HCT116 (cell line): ENCODE measurements at regions not wholly inside any gene's neighbourhood (a gene's known extent, or its start where the extent isn't known, plus 50 kb on each side); places are given as distances from the start of the nearest gene placed in this dataset.

Experiments used
- ATAC-seq: fragments of 200-7000 bp; cut with Tn5 transposase; 2 replicates; pipeline ENCODE4 v1.9.1; 2020; ENCODE audit warnings: mild to moderate bottlenecking, moderate library complexity
- BruUV-seq: library from RNA; stranded (reverse); fragments of 400-500 nt; replicated peaks from 2 replicates; lab custom pipeline; 2021; lab: Mats Ljungman, UMichigan
- CTCF ChIA-PET: fragments of 300-600 bp; sonication (Branson Sonifier 250); formaldehyde crosslinking; loops from one replicate; lab custom pipeline; 2021; ENCODE audit warnings: antibody characterized with exemption; lab: Charles Lee
- POLR2A ChIA-PET: fragments of 300-600, 350-600 bp; sonication (Branson Sonifier 250); formaldehyde crosslinking; loops from one replicate; lab custom pipeline; 2021; ENCODE audit warnings: antibody characterized with exemption; lab: Charles Lee
- RAD21 ChIA-PET, 2 experiments: fragments of 300-600 bp; sonication (Branson Sonifier 250); formaldehyde crosslinking; loops; one replicate each; lab custom pipeline; 2023; ENCODE audit warnings: low total read pairs in 2 of 2; ENCODE audit not compliant: uncharacterized antibody in 2 of 2, unreplicated experiment in 2 of 2, low non-redundant PET in 1 of 2; lab: Charles Lee
- DNase-seq: peaks from one replicate; pipeline ENCODE4 v3.0.0-alpha.2; 2010; ENCODE audit warnings: low read depth, low spot score
- H2AFZ ChIP-seq: fragments of 200-600 bp; shearing (Covaris generic), sonication (generic); 2 replicates; pipeline ENCODE4 v1.6.1; 2017; ENCODE audit warnings: low read depth, mixed run types, mixed read lengths, antibody characterized with exemption, low read length; ENCODE audit not compliant: poor library complexity, severe bottlenecking
- H3K27ac ChIP-seq: 2 replicates; pipeline ENCODE4 v1.5.1; 2012; ENCODE audit warnings: low read depth, low read length
- H3K27me3 ChIP-seq: fragments of 200-600 bp; sonication (generic); 2 replicates; pipeline ENCODE4 v1.6.1; 2016; ENCODE audit warnings: mixed run types, low read length, mixed read lengths; ENCODE audit not compliant: insufficient read depth
- H3K36me3 ChIP-seq, 2 experiments: fragments of 200-500 bp in 1 of 2; fragments of 200-600 bp in 1 of 2; sonication (Bioruptor generic) in 1 of 2; sonication (generic) in 1 of 2; 2 replicates each; pipeline versions ENCODE4 v1.5.1 to v1.6.1; 2014 to 2016; ENCODE audit warnings: low read length in 2 of 2, inconsistent platforms in 1 of 2, mixed read lengths in 1 of 2, mixed run types in 1 of 2; ENCODE audit not compliant: insufficient read depth in 2 of 2, control insufficient read depth in 1 of 2
- H3K4me1 ChIP-seq, 2 experiments: fragments of 200-600 bp in 1 of 2; sonication (generic) in 1 of 2; 2 replicates each; pipeline versions ENCODE4 v1.5.1 to v1.6.1; 2012 to 2017; ENCODE audit warnings: low read length in 2 of 2, inconsistent platforms in 1 of 2, mild to moderate bottlenecking in 1 of 2, mixed read lengths in 1 of 2, mixed run types in 1 of 2, moderate library complexity in 1 of 2; ENCODE audit not compliant: insufficient read depth in 2 of 2, control insufficient read depth in 1 of 2
- H3K4me2 ChIP-seq: fragments of 200-600 bp; sonication (generic); 2 replicates; pipeline ENCODE4 v1.6.1; 2017; ENCODE audit warnings: mixed run types, low read length, mixed read lengths
- H3K4me3 ChIP-seq, 2 experiments: fragments of 200-600 bp in 1 of 2; sonication (generic) in 1 of 2; replicated peaks in 1 of 2; 2 replicates each; pipeline ENCODE4 v1.5.1; 2011 to 2016; ENCODE audit warnings: low read length in 2 of 2, control low read depth in 1 of 2, low read depth in 1 of 2, mild to moderate bottlenecking in 1 of 2, mixed read lengths in 1 of 2, mixed run types in 1 of 2
- H3K79me2 ChIP-seq: fragments of 200-600 bp; sonication (generic); 2 replicates; pipeline ENCODE4 v1.6.1; 2017; ENCODE audit warnings: mild to moderate bottlenecking, mixed run types, low read length, moderate library complexity, mixed read lengths; ENCODE audit not compliant: insufficient read depth
- H3K9ac ChIP-seq: fragments of 200-600 bp; sonication (generic); 2 replicates; pipeline ENCODE4 v1.6.1; 2016; ENCODE audit warnings: low read length, mixed read lengths
- H3K9me2 ChIP-seq: fragments of 200-600 bp; sonication (generic), shearing (Covaris generic); 2 replicates; pipeline ENCODE4 v1.6.1; 2017; ENCODE audit warnings: mixed run types, mild to moderate bottlenecking, moderate library complexity; ENCODE audit not compliant: insufficient read depth
- H3K9me3 ChIP-seq, 2 experiments: fragments of 200-500 bp in 1 of 2; fragments of 200-600 bp in 1 of 2; sonication (Bioruptor generic) in 1 of 2; sonication (generic) in 1 of 2; 2 replicates each; pipeline ENCODE4 v1.6.1; 2014 to 2017; ENCODE audit warnings: low read length in 2 of 2, mixed read lengths in 2 of 2, inconsistent platforms in 1 of 2, low read depth in 1 of 2, mild to moderate bottlenecking in 1 of 2, mixed run types in 1 of 2, moderate library complexity in 1 of 2; ENCODE audit not compliant: control insufficient read depth in 1 of 2, insufficient read depth in 1 of 2
- H4K20me1 ChIP-seq: fragments of 200-600 bp; sonication (generic), shearing (Covaris generic); 2 replicates; pipeline ENCODE4 v1.6.1; 2017; ENCODE audit warnings: mixed run types, mild to moderate bottlenecking, moderate library complexity; ENCODE audit not compliant: insufficient read depth
- CEBPB ChIP-seq: IDR thresholded peaks from 2 replicates; pipeline ENCODE4 v1.6.1; 2012; ENCODE audit warnings: low read depth
- CTCF ChIP-seq, 3 experiments: fragments of 200-600 bp in 1 of 3; sonication (generic) in 1 of 3; IDR thresholded peaks in 2 of 3; conservative IDR thresholded peaks in 1 of 3; 2 replicates each; pipeline ENCODE4 v1.5.1; 2012 to 2017; ENCODE audit warnings: low read depth in 2 of 3, low read length in 2 of 3, antibody characterized with exemption in 1 of 3, borderline replicate concordance in 1 of 3, control low read depth in 1 of 3, mild to moderate bottlenecking in 1 of 3, mixed read lengths in 1 of 3, mixed run types in 1 of 3, moderate library complexity in 1 of 3; ENCODE audit not compliant: insufficient read depth in 1 of 3
- EGR1 ChIP-seq: IDR thresholded peaks from 2 replicates; pipeline ENCODE4 v1.6.1; 2012; ENCODE audit warnings: low read depth
- ELF1 ChIP-seq: IDR thresholded peaks from 2 replicates; pipeline ENCODE4 v1.6.1; 2012; ENCODE audit warnings: low read depth, borderline replicate concordance
- EZH2phosphoT487 ChIP-seq: fragments of 200-600 bp; IDR thresholded peaks from 2 replicates; pipeline ENCODE4 v1.6.1; 2018; ENCODE audit warnings: antibody characterized with exemption, borderline replicate concordance
- MAX ChIP-seq: IDR thresholded peaks from 2 replicates; pipeline ENCODE4 v1.6.1; 2012
- POLR2AphosphoS5 ChIP-seq: IDR thresholded peaks from 2 replicates; pipeline ENCODE4 v1.6.1; 2011; ENCODE audit warnings: mild to moderate bottlenecking, low read depth, low read length, moderate library complexity
- SP1 ChIP-seq: IDR thresholded peaks from 2 replicates; pipeline ENCODE4 v1.6.1; 2012; ENCODE audit warnings: low read depth
- YY1 ChIP-seq: IDR thresholded peaks from 2 replicates; pipeline ENCODE4 v1.6.1; 2011; ENCODE audit warnings: low read length, low read depth, moderate library complexity, mild to moderate bottlenecking; ENCODE audit not compliant: insufficient replicate concordance; ENCODE audit errors: extremely low read depth
- ZFX ChIP-seq: fragments of 450-650 bp; IDR thresholded peaks from 2 replicates; pipeline ENCODE4 v1.6.1; 2017
- ZNF274 ChIP-seq: fragments of 200-500 bp; sonication (Bioruptor generic); IDR thresholded peaks from 2 replicates; pipeline ENCODE4 v1.6.1; 2014; ENCODE audit warnings: mild to moderate bottlenecking, low read depth, low read length, inconsistent platforms
- intact Hi-C: fragments of 100-400 bp; cut with micrococcal nuclease; formaldehyde crosslinking; loops from 2 replicates; pipeline ENCODE4 v1.10.0; 2022

DNA sequence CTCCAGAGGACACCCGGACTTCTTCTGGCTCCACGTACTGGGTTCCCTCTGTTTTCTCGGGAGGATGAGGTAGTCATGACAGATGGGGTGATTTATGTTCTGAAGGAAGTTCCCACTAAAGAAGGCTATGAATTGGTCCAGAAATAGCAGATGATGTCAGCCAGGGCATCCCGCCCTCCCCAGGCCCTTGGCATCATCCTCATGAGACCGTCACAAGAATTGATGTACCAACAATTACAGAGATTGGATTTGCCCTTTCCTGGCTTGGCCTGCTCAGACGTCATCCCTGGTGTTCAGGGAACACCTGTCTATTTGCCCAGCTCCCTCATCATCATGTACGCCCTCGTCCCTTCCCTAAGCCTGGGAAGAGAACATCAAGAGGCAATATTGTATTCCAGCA, 102.8 kb upstream of the CCL1 start:
- Histone ChIP-seq H3K9me2 (no peaks in the 10 kb centered on the region), H3K4me1 (no peaks in the 10 kb centered on the region)
- TF ChIP-seq ELF1 (no peak), EGR1 (no peak), MAX (no peak), ZFX (no peak), CTCF (IDR thresholded peaks at IDR 0.05 in 2 of 3, conservative IDR thresholded peaks at IDR 0.05 in 1 of 3; ENCODE audit: borderline replicate concordance in 1 of 3, insufficient read depth in 1 of 3, low read depth in 2 of 3, low read length in 2 of 3) (no peak), CEBPB (no peak), EZH2phosphoT487 (no peak), POLR2AphosphoS5 (no peak), SP1 (no peak), ZNF274 (no peak), YY1 (no peak)
- TF ChIP-seq, all 23 proteins: peak for 0
- H2AFZ ChIP-seq = no peak overlapping the region
- H3K9ac ChIP-seq = no peak overlapping the region
- no peak overlapping the region for H3K4me3 ChIP-seq
- POLR2A ChIA-PET = no interaction called here
- H4K20me1 ChIP-seq = no peaks in the 10 kb centered on the region
- DNase-seq (no peak), ATAC-seq (no peak)
- BruUV-seq = no TSS peak
- H3K9me3 ChIP-seq = no peaks in the 10 kb centered on the region
- no peaks in the 10 kb centered on the region for H3K79me2 ChIP-seq
- CTCF ChIA-PET = no interaction called here
- H3K27ac ChIP-seq = no peak overlapping the region
- RAD21 ChIA-PET = no interaction called here
- H3K36me3 ChIP-seq = no peaks in the 10 kb centered on the region
- H3K27me3 ChIP-seq = peaks cover 68% of the 10 kb centered on the region
- H3K4me2 ChIP-seq = no peak overlapping the region
- intact Hi-C loops = no loop called here
